ENCODE measurements at regions not wholly inside any gene's neighbourhood (a gene's known extent, or its start where the extent isn't known, plus 50 kb on each side); places are given as distances from the start of the nearest gene placed in this dataset.

DNA sequence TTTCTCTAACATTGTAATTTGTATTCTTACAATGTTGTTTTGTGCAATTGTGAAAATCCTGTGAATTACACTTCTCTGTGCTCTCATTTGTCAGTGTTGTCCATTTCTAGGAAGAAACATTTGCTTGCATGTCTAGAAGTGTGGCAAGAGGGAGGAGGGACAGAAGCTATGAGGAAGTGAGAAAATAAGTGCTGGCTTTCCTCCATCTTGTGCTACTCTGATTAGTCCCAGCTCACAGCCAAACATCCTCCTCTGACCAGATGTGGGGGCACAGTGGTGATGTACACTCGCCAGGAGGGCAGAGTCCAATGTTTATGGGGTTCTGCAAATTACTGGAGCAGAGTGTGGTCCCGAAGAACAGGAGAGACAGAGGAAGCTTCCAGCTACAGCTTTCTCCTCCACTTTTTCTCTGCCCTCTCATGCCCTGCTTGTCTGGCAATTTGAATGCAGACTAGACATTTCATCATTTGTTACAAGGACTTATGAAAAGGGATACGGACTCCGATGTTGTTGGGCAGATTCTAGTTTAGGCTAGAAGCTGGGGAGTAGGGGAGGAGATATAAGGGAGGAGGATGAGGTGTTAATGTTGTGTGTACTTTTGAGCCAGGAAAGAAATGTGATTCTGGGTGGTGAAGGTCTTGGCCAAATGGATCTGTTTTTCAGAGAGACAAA is 131.0 kb upstream of the C1GALT1 start:
- H3K4me1 Mint-ChIP-seq, result no peaks in the 10 kb centered on the region
- no peaks in the 10 kb centered on the region for H3K27me3 Mint-ChIP-seq
- H3K9me3 Mint-ChIP-seq, result no peaks in the 10 kb centered on the region
- no peaks in the 10 kb centered on the region for H3K36me3 Mint-ChIP-seq
- no peak overlapping the region for H3K27ac Mint-ChIP-seq
- no peak overlapping the region for H3K4me3 Mint-ChIP-seq

DNA sequence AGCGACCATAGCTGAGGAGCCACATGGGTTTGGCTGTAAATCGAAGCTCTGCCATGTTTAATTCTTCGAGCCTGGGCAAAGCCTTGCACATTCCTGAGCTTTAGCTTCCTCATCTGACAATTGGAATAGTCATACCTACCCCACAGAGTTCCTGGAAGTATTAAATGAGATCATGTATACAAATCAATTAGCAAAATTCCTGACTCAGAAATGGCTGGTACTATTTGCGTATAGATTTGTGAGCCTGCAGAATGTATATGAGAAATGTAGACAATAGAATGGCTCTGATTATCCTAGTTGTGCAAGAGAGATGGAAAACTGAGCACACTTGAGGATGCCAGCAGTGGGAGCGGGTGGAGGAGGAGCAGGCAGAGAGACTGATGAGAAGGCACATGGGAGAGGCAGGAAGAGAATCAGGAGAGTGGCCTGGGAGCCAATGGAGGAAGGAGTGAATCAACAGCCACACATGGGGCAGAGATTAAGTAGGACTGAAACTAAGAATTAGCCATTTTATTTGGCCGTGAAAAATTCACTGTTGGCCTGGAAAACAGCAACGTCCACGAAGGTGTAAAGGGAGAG is 128.0 kb upstream of the C1GALT1 start:
- Mint-ChIP-seq H3K9me3 (no peaks in the 10 kb centered on the region), H3K4me3 (no peak overlapping the region), H3K27me3 (no peaks in the 10 kb centered on the region), H3K36me3 (no peaks in the 10 kb centered on the region), H3K4me1 (no peaks in the 10 kb centered on the region), H3K27ac (no peak overlapping the region)

DNA sequence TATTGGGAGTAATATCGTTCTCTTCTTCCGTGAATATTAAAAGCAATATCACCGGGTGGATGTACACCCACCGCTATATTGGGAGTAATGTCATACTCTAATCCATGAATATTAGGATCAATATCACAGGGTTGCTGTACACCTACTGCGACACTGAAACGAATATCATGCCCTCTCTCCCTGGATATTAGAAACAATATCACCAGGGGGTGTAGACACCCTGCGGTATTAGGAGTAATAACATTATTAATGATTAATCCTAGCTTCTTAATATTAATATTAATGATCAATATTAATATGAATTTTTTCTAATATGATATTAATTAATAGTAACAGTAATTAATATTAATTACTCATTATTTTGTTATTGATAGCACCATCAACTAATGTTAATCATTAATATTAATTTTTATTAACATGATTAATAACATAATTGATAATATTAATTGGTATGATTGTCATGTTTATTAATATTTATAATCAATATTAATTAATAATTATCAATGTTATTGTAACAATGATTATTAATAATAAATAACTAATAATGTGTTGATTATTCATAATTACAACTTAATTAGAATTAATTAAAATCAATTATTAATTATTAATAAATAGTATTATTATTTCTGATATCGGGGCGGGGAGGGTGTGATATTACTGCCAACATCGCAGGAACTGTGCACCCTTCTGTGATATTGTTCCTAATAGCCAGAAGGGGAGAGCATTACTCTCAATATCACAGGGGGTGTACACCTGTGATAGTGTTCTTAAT is 121.3 kb upstream of the C1GALT1 start:
- Mint-ChIP-seq H3K36me3 (no peaks in the 10 kb centered on the region), H3K4me3 (no peak overlapping the region), H3K27ac (no peak overlapping the region), H3K4me1 (no peaks in the 10 kb centered on the region), H3K9me3 (peaks cover under 1% of the 10 kb centered on the region), H3K27me3 (peaks cover 8% of the 10 kb centered on the region)

DNA sequence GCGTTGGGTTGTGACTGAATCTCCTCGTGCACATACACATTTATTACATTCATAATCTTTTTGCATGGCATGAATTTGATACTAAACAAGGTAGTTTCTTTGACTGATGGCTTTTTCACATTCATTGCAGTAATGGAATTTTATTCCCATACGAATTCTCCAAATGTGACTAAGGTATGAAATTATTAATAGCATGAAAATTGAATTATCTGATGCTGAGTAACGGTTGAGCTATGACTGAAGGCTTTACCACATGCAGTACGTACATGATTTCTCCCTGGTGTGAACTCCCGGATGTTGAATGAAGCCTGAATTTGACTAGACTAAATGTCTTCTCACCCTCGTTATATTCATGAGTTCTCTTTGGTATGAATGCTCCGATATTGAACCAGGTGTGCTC is 104.4 kb upstream of the C1GALT1 start:
- H3K27ac Mint-ChIP-seq, result no peak overlapping the region
- H3K27me3 Mint-ChIP-seq, result no peaks in the 10 kb centered on the region
- no peaks in the 10 kb centered on the region for H3K9me3 Mint-ChIP-seq
- no peak overlapping the region for H3K4me3 Mint-ChIP-seq
- H3K4me1 Mint-ChIP-seq, result no peaks in the 10 kb centered on the region
- no peaks in the 10 kb centered on the region for H3K36me3 Mint-ChIP-seq

DNA sequence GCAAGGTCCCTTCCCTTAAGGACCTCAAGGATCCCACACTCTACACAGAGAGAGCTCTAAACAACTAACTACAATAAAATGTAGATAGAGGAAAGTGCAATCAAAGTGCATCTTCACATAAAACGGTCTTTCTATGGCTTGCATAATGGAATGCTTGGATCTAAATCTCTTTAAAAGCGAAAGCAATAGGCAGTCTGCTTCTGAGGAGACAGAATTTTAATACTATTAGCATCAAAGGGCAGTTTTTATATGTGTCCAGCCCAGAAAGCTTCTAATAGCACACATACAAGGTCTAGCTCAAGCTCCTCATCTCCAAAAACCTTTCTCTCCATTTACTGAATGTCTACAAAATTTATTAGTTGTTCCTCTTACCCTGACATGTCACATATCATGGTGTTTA is 101.5 kb upstream of the C1GALT1 start:
- H3K9me3 Mint-ChIP-seq, result no peaks in the 10 kb centered on the region
- no peaks in the 10 kb centered on the region for H3K27me3 Mint-ChIP-seq
- no peaks in the 10 kb centered on the region for H3K36me3 Mint-ChIP-seq
- H3K27ac Mint-ChIP-seq, result no peak overlapping the region
- no peak overlapping the region for H3K4me3 Mint-ChIP-seq
- H3K4me1 Mint-ChIP-seq, result no peaks in the 10 kb centered on the region

DNA sequence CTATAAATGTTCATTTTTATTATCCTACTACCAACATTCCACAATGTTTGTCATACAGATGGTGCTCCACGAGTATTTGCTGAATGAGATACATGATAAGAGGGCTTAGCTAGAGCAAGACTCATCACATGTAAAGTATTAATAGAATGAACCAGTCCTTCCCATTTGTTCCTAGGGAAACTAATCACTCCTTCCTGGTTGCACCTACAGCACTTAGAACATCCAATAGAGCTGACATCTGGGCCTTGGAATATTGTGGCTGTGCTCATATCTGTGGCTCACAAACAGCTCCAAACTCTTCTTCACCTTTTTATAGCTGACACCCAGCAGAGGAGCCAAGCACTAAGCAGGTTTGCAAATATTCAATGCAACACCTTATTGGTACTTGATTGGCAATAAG is 91.9 kb upstream of the C1GALT1 start:
- H3K4me1 Mint-ChIP-seq, result no peaks in the 10 kb centered on the region
- H3K4me3 Mint-ChIP-seq, result no peak overlapping the region
- H3K27me3 Mint-ChIP-seq, result peaks cover 13% of the 10 kb centered on the region
- H3K27ac Mint-ChIP-seq, result no peak overlapping the region
- peaks cover 8% of the 10 kb centered on the region for H3K36me3 Mint-ChIP-seq
- peaks cover 19% of the 10 kb centered on the region for H3K9me3 Mint-ChIP-seq

DNA sequence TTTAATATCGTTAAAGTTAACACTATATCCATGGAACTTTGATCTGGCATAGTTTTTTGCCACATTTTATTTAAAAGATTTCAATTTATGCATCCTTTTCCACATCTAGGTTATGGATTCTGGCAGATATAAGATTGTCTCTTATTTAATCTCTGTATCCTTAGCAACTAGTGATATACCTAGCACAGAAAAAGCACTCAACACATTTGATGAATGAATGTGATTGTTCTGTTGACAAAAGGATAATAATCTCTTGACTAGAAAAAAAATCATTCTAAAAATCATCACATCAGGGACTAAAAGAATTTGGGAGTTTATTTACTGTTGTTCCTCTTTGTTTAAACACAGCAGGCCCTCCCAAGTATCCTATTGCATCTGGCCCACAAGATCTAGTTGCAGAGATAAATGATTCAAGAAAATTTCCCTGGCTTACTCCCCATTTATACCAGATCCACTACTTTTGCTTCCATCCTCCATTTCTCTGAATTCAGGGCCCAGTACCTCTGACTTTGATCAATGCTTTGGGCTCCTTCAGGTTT is 84.0 kb upstream of the C1GALT1 start:
- Mint-ChIP-seq H3K9me3 (no peaks in the 10 kb centered on the region), H3K27me3 (no peaks in the 10 kb centered on the region), H3K4me3 (no peak overlapping the region), H3K27ac (no peak overlapping the region), H3K36me3 (no peaks in the 10 kb centered on the region), H3K4me1 (peaks cover 4% of the 10 kb centered on the region)

DNA sequence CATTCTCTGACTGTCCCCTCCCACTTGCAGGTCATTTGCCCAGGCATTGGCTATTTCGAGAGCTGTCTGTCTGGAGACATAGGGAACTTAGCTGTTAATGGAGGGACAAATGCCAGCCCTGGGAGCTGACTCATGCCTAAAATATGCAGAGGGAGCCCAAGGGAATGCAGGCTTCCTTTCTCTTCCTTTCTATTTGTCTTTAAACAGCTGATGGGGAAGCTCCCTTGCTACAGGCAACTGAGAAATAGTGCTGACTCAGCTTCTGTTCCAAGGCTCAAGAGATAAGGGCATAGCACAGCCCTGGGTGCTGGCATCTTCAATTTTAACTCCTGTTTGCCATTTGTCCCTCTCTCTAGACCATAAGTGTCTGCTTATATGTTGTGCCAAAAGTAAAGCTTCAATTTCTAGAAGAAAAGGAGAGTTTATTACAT is 82.7 kb upstream of the C1GALT1 start:
- Mint-ChIP-seq H3K4me1 (peaks cover 12% of the 10 kb centered on the region), H3K36me3 (no peaks in the 10 kb centered on the region), H3K27me3 (no peaks in the 10 kb centered on the region), H3K27ac (no peak overlapping the region), H3K4me3 (no peak overlapping the region), H3K9me3 (no peaks in the 10 kb centered on the region)

DNA sequence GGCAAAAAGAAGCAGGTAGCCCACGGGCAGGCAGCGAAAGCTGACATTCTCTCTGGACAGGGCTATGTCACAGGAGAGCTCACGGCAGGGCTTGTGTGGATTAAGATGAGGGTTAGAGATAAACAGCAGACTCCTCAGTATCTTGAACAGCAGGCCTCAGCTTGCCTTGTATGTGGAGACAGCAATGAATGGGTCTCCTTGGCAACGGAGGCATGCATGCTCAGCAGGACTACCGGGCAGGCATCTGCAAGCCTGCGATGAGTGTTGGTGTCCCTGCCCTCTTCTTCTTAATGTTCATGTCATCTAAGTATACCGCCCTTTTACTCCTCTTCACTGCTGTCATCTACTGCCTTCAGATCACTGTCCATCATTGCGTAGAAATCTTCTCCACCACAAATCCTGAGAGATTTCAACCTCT is 81.9 kb upstream of the C1GALT1 start:
- no peaks in the 10 kb centered on the region for H3K9me3 Mint-ChIP-seq
- H3K36me3 Mint-ChIP-seq, result no peaks in the 10 kb centered on the region
- H3K27me3 Mint-ChIP-seq, result no peaks in the 10 kb centered on the region
- peaks cover 21% of the 10 kb centered on the region for H3K4me1 Mint-ChIP-seq
- no peak overlapping the region for H3K27ac Mint-ChIP-seq
- H3K4me3 Mint-ChIP-seq, result no peak overlapping the region

DNA sequence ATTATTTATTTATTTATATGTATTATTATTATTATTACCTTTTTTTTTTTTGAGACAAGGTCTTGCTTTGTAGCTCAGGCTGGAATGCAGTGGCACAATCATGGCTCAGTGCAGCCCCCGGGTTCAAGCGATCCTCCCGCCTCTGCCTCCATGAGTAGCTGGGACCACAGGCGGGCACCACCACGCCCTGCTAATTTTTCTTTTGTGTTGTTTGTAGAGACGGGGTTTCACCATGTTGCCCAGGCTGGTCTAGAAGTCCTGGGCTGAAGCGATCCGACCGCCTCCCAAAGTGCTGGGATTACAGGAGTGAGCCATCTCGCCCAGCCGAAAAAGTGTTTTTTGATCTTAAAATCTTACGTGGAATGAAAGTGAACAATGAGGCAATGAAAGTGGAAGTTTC is 79.4 kb upstream of the C1GALT1 start:
- no peaks in the 10 kb centered on the region for H3K27me3 Mint-ChIP-seq
- H3K9me3 Mint-ChIP-seq, result no peaks in the 10 kb centered on the region
- H3K27ac Mint-ChIP-seq, result no peak overlapping the region
- H3K4me3 Mint-ChIP-seq, result no peak overlapping the region
- no peaks in the 10 kb centered on the region for H3K36me3 Mint-ChIP-seq
- peaks cover 30% of the 10 kb centered on the region for H3K4me1 Mint-ChIP-seq

DNA sequence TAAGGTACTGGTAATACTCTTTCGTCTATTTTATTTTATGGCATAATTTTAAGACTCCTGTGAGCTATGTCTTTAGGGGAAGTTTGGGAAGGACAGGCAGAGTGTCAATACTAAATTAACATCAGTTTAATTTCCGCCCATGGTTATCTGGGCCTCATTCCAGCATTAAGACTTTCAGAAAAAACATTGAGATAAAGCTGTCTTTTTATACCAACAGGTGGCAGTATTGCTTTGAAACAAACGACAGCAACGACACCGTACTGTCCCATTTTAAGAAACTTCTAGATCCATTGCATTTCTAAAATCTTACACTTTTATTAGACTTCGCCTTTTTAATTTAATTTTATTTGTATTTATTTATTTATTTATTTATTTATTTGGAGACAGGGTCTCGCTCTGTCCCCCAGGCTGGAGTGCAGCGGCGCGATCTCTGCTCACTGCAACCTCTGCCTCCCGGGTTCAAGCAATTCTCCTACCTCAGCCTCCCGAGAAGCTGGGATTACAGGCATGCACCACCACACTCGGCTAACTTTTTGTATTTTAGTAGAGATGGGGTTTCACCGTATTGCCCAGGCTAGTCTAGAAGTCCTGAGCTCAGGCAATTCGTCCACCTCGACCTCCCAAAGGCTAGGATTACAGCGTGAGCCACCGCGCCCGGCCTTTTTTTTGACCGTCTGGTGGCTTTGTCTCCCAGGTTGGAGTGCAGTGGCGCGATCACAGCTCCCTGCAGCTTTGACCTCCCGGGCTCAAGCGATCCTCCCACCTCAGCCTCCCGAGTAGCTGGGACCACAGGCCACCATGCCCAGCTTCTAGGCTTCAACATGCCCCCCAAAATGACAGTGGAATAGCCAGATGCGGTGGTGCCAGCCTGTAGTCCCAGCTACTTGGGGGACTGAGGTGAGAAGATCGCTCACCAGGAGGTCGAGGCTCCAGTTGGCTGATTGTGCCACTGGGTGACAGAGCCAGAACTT is 78.7 kb upstream of the C1GALT1 start:
- Mint-ChIP-seq H3K36me3 (no peaks in the 10 kb centered on the region), H3K4me3 (no peak overlapping the region), H3K27ac (peak overlapping the region; percentile 23), H3K9me3 (no peaks in the 10 kb centered on the region), H3K4me1 (peaks cover 30% of the 10 kb centered on the region), H3K27me3 (no peaks in the 10 kb centered on the region)

DNA sequence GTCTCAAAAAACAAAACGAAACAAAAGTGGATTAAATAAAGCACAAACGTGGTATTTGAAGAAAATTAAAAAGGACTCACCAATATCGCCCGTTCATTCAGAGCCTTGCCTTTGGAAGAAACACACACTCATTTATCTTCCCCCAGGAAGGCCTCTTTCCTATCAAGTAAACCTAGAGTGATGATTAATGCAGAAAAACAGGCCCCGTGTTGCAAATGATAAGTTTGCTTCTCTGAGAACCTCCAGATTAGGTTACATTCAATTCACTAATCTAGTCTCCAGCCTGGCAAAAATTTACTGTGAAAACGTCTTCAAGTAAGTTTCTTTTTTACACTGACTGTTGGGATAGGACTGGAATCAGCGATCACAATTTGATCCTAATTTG is 78.0 kb upstream of the C1GALT1 start:
- H3K27me3 Mint-ChIP-seq, result no peaks in the 10 kb centered on the region
- peak overlapping the region; percentile 23 for H3K27ac Mint-ChIP-seq
- no peaks in the 10 kb centered on the region for H3K36me3 Mint-ChIP-seq
- H3K9me3 Mint-ChIP-seq, result no peaks in the 10 kb centered on the region
- H3K4me1 Mint-ChIP-seq, result peaks cover 30% of the 10 kb centered on the region
- H3K4me3 Mint-ChIP-seq, result no peak overlapping the region

DNA sequence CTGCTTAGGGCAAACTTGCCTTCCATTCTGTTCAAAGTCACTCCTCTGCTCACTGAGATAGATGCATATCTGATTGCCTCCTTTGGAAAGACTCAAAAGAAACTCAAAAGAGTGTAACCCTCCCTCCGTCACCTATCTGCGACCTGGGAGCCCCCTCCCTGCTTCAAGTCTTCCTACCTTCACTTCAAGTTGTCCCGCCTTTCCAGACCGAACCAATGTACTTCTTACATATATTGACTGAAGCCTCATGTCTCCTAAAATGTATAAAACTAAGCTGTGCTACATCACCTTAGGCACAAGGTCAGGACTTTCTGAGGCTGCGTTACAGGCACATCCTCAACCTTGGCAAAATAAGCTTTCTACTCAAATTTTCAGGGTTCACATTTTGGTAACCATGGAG is 77.4 kb upstream of the C1GALT1 start:
- Mint-ChIP-seq H3K4me3 (peak overlapping the region; percentile 33), H3K4me1 (peaks cover 30% of the 10 kb centered on the region), H3K9me3 (no peaks in the 10 kb centered on the region), H3K36me3 (no peaks in the 10 kb centered on the region), H3K27me3 (no peaks in the 10 kb centered on the region), H3K27ac (peak overlapping the region; percentile 1)

DNA sequence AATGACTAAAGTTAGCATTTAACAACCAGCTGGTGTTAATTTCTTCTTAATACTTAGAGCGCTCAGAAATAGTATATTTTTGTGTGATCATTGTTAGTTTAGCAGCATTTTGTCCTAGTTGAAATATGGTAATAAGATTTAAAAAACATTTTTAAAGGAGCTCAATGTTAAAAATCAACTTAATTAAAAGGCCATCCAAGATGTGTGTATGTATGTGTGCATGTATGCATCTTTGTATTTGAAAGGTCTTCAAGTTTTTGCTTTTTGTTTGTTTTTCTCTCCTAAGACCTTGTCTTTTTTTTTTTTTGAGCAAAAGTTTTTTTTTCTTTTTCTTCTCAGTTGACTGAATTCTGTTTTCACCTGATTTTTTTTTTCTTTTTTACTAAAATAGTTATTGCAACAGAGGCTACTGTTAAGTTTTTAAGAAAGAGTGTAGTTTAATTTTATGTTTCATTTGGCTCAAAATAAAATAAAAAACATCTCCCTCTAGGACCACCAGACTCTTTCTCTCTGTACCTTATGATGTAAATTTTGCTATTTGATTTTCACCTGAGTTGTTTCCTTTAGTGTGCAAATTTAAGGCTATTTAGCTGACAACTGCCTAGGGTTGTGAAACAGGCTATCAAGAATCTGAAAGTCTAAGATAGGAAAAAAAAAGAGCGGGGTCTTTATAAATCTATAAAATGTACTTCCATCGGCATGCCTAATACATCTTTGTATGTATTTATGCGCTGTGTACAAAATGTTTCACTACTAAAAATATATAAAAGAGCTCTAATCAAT is 76.4 kb upstream of the C1GALT1 start:
- Mint-ChIP-seq H3K27ac (no peak overlapping the region), H3K27me3 (no peaks in the 10 kb centered on the region), H3K9me3 (no peaks in the 10 kb centered on the region), H3K36me3 (no peaks in the 10 kb centered on the region), H3K4me3 (no peak overlapping the region), H3K4me1 (peaks cover 30% of the 10 kb centered on the region)

DNA sequence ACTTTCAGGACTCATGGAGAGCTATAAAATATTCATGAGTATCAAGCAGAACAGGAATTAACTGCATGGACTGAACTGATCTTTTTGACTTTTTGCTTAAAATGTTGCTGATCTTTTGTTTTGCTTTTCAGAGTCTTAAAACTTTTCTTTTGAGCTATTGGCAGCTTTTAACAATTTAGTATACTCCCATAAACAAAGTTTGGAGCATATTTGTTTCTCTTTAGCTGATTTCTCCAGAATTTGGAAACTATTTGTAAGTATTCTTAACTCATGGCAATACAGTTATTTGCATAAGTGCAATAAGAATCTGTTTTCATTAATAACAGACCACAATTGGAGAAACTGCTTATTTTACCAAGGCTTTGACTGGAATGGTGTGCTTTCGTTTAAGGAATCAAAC is 73.4 kb upstream of the C1GALT1 start:
- Mint-ChIP-seq H3K27me3 (no peaks in the 10 kb centered on the region), H3K27ac (no peak overlapping the region), H3K4me1 (peaks cover 24% of the 10 kb centered on the region), H3K9me3 (no peaks in the 10 kb centered on the region), H3K4me3 (no peak overlapping the region), H3K36me3 (no peaks in the 10 kb centered on the region)

All from activated naive CD4-positive, alpha-beta T cell treated with anti-CD3 and anti-CD28 coated beads, Interleukin-2, amount 50 U/mL, for 24 hours (primary cell).